Small intestine (tissue), 7 donors: ENCODE measurements at regions not wholly inside any gene's neighbourhood (a gene's known extent, or its start where the extent isn't known, plus 50 kb on each side); places are given as distances from the start of the nearest gene placed in this dataset.

Experiments
- DNase-seq, 2 donors: peaks; one replicate each; pipeline versions ENCODE4 v3.0.0 to v3.0.0-alpha.2; 2013
- FAIRE-seq: peaks from 2 replicates; lab custom pipeline; 2012; peaks lifted over from hg19 to GRCh38; lab: Jason Lieb, UNC
- H3K27ac ChIP-seq, 3 donors: one replicate each; pipeline ENCODE4 v1.5.1; 2013; ENCODE audit warnings: low read length in 2 of 3, mild to moderate bottlenecking in 2 of 3, control low read depth in 1 of 3, inconsistent platforms in 1 of 3, low read depth in 1 of 3, moderate library complexity in 1 of 3
- H3K27me3 ChIP-seq, 3 donors: one replicate each; pipeline ENCODE4 v1.6.1; 2013; ENCODE audit warnings: low read length in 3 of 3, inconsistent platforms in 1 of 3; ENCODE audit not compliant: control insufficient read depth in 3 of 3, insufficient read depth in 3 of 3
- H3K36me3 ChIP-seq, 3 donors: one replicate each; pipeline ENCODE4 v1.6.1; 2013; ENCODE audit warnings: low read length in 3 of 3, inconsistent platforms in 1 of 3, low read depth in 1 of 3, mild to moderate bottlenecking in 1 of 3, moderate library complexity in 1 of 3; ENCODE audit not compliant: control insufficient read depth in 3 of 3, insufficient read depth in 2 of 3
- H3K4me1 ChIP-seq, 3 donors: one replicate each; pipeline ENCODE4 v1.6.1; 2013; ENCODE audit warnings: low read length in 2 of 3, inconsistent platforms in 1 of 3, low read depth in 1 of 3, mild to moderate bottlenecking in 1 of 3, moderate library complexity in 1 of 3; ENCODE audit not compliant: control insufficient read depth in 3 of 3, insufficient read depth in 2 of 3
- H3K4me3 ChIP-seq, 3 donors: one replicate each; pipeline ENCODE4 v1.5.1; 2013; ENCODE audit warnings: low read length in 3 of 3, control low read depth in 1 of 3, inconsistent platforms in 1 of 3, low read depth in 1 of 3, mild to moderate bottlenecking in 1 of 3, moderate library complexity in 1 of 3
- H3K9me3 ChIP-seq, 2 donors: one replicate each; pipeline ENCODE4 v1.6.1; 2013; ENCODE audit warnings: low read depth in 1 of 2, low read length in 1 of 2; ENCODE audit not compliant: control insufficient read depth in 2 of 2, insufficient read depth in 1 of 2
- WGBS, 3 donors: extraction: QIAGEN DNeasy Blood & Tissue Kit; methylation state at CpG; one replicate each; pipeline ENCODE4 v1.1.7; 2013; 5-methylcytosine and 5-hydroxymethylcytosine counted together
- donor health status: healthy with polysubstance abuse.
- donor health status: control.
- donor health status: control.
- donor health status: Bipolar disorder and iron deficiency.
- donor health status: healthy.

DNA sequence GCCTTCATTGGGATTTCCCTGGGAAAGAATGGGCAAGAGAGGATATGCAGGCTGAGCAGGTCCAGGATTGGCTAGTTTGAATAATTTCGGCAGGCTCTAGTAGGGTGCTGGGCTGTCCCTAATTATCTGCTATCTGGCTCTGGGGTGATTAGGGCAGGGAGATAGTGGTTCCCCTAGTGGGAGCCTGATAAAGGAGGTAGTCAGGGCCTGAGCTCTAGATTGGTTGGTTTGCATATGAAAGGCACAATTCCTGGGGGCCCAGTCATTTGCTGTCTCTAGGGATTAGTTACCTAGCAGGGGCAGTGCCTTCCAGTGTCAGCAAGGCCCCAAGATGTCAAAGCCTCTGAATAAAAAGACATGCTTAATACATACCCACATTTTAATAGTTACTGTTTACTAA is 690.1 kb upstream of the KLHL29 start:
- FAIRE-seq: no peak
- no peaks in the 10 kb centered on the region for H3K9me3 ChIP-seq
- H3K4me1 ChIP-seq: no peaks in the 10 kb centered on the region

DNA sequence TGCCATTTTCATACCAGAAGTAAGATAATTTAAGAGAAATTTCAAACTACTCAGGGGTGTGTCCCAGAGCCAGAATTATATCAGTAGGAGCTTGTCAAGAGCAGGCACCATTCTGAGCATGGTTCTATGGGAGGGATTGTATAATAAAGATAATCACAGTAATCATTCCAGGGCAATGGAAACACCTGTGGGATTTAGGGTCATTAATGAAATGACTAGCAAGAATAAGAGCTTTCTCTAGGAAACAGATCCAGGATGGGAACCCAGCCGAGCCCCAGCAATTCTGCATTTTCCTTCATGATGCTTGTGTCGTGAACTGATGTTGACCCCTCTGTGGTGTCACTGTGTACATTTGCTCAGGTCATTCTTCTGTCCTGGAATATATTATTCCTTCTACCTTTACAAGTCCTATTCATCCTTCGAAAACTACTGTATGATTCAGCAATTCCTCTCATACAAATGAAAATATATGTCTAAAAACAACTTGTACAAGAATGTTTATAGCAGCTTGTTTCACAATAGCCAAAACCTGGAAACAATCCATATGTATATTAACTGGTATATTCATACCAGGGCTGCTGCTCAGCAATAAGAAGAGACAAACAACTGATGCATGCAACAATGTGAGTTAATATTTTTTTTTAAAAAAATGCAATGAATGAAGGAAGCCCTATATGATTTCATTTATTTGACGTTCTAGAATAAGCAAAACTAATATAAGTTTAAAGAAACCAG is 687.8 kb upstream of the KLHL29 start:
- Histone ChIP-seq H3K9me3 (no peaks in the 10 kb centered on the region), H3K27me3 (no peaks in the 10 kb centered on the region), H3K27ac (no peak overlapping the region), H3K36me3 (no peaks in the 10 kb centered on the region), H3K4me1 (no peaks in the 10 kb centered on the region), H3K4me3 (no peak overlapping the region)
- WGBS, 3 donors: 78 to 81% (median 78%) methylated on average over 4 of the region's 4 CpGs
- DNase-seq (no peak), FAIRE-seq (no peak)

More for the DNA sequence above, 690.1 kb upstream of the KLHL29 start:
- Histone ChIP-seq H3K27me3 (no peaks in the 10 kb centered on the region), H3K36me3 (no peaks in the 10 kb centered on the region), H3K27ac (no peak overlapping the region), H3K4me3 (no peak overlapping the region)
- WGBS, 3 donors: 26 to 45% (median 27%) methylated on average over 1 of the region's 1 CpG
- DNase-seq: no peak

DNA sequence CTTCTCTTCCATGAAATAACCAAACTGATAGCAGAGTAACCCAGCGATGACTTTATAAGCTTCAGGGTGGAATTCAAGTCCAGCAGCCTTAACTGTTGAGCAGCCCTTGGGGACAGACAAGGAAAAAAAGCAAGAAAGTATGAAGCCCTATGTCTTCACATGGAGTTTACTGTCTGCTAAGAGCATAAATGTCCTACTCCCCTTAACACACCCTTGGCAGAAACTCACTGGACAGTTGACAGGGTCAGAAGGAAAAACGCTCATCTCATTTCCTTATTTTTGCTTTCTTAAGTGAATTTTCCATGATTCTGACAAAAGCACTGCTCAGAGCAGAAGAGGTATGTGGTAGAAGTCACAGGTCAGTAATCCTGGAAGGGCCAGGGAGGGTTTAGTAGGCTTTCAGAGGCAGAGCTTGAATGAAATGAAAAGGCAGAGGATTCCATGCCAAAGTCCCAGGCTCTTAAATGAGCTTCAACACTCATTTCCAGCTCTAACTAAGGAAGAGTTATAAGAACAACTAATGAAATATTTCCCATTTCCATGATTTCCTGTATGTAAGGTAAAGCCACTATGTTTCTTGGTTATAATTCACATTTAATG is 683.3 kb upstream of the KLHL29 start:
- no peak for FAIRE-seq

DNA sequence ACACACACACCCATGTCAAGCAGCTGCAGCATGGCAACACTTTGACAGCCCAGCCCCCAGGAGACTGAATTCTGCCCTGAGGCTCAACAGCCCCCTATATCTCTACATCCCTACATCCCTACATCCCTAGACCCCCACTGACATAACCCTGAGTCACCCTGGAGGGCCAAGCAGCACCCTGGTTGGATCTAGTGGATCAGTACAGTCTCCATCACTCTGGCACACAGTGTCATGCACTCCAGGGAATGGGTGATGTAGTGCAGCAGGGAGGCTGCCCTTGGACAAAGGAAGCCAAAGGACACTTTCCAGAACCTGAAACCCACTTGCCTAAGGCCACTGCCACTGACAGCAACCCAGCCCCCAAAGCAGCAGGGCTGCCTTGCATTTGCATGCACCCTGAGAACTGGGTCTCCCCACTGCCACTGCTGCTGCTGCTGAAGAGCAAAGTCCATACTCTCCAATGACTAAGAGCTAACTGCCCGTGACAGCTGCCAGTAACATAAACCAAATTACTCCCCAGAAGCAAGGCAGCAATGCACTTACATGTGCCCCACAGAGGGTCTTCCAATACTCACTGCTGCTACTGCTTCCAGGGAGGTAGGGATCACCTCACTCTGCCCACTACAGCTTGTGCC is 681.6 kb upstream of the KLHL29 start:
- no peak overlapping the region for H3K4me3 ChIP-seq
- no peaks in the 10 kb centered on the region for H3K36me3 ChIP-seq
- H3K4me1 ChIP-seq: no peaks in the 10 kb centered on the region
- H3K27ac ChIP-seq: no peak overlapping the region
- DNase-seq: peak in 1 of 2 donors; percentile 3
- no peak for FAIRE-seq
- H3K27me3 ChIP-seq: no peaks in the 10 kb centered on the region
- H3K9me3 ChIP-seq: peaks cover 0 to 4% of the 10 kb centered on the region in 2 donors
- WGBS, 3 donors: 29 to 64% (median 36%) methylated on average over 1 of the region's 1 CpG

More for the DNA sequence above, 683.3 kb upstream of the KLHL29 start:
- no peak for DNase-seq
- whole genome bisulfite sequencing, 3 donors: 71 to 74% (median 71%) methylated on average over 2 of the region's 2 CpGs
- no peak overlapping the region for H3K27ac ChIP-seq
- H3K36me3 ChIP-seq: no peaks in the 10 kb centered on the region
- no peaks in the 10 kb centered on the region for H3K9me3 ChIP-seq
- H3K4me3 ChIP-seq: no peak overlapping the region
- H3K4me1 ChIP-seq: no peaks in the 10 kb centered on the region
- H3K27me3 ChIP-seq: no peaks in the 10 kb centered on the region

DNA sequence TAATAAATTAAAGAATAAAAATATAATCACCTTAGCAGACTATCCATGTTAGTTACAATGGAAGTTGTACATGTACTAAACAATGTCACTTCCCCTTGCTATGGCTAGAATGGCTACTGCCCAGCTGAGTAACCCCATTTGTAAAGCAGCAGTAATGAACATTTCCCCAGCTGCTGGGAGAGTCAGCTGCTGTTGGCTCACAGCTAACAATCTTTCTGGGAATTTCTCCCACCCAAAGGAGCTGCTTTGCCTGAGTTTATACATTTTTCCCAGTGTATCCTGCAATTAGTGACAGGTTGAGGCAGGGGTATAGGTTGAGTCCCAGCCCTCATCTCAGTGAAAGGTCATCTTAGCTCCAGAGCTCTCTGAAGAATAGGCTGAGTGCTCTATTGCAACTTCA is 665.6 kb upstream of the KLHL29 start:
- Histone ChIP-seq H3K9me3 (no peaks in the 10 kb centered on the region), H3K4me3 (no peak overlapping the region), H3K27ac (no peak overlapping the region), H3K4me1 (no peaks in the 10 kb centered on the region), H3K27me3 (no peaks in the 10 kb centered on the region), H3K36me3 (no peaks in the 10 kb centered on the region)
- FAIRE-seq (no peak), DNase-seq (no peak)

DNA sequence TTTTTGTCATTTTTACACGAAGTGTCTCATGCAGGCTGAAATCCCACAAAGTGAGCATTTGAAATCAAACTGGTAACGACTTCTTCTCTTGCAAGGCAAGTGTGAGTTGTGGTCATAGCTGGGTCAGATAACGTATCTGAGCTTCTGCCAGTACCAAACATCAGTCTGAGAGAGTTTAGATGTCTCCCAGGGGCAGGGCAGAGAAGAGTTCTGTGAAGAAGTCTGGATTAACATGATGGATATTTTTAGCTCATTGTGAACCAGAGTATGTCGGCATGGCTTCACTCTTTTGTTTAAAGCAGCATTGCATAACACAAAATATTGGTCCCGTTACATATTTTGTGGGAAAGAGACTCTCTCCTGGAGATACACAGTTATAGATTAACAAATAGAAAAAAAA is 655.5 kb upstream of the KLHL29 start:
- WGBS, 3 donors: 62 to 63% (median 62%) methylated on average over 5 of the region's 5 CpGs
- FAIRE-seq: no peak
- Histone ChIP-seq H3K4me1 (no peaks in the 10 kb centered on the region), H3K27ac (no peak overlapping the region), H3K9me3 (no peaks in the 10 kb centered on the region), H3K27me3 (no peaks in the 10 kb centered on the region), H3K36me3 (no peaks in the 10 kb centered on the region), H3K4me3 (no peak overlapping the region)
- no peak for DNase-seq

DNA sequence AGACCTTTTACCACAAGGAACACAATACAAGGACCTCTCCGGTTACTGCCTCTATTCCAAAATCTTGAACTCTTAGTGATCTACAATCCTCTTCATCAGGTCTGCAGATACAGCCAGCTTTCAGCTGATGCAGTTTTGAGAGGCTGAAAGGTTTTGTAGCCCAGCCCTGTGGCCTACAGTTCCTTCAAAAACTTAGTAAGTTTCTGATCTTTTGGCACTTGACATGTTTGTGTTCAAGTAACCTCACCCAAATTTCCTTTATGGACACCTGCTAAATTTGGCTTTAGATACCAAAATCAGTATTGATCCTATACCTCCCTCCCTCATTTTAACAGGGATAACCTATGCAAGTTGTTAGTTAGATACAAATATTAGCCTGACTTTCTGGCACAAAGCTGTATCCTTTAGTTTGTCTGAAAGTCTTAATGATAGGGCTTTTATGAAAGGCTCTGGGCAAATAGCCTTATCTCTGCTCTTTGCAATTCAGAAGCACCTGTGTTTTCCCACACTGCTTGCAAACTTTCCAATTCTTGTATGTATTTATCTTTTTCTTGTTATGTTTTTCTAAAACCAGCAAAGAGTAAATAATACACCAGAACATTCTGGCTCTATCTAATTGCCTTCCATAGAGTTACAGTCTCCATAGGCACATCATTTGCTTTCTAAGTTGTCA is 650.5 kb upstream of the KLHL29 start:
- 62 to 78% (median 76%) methylated on average over 1 of the region's 1 CpG for WGBS, 3 donors
- DNase-seq (no peak), FAIRE-seq (no peak)
- Histone ChIP-seq H3K27me3 (no peaks in the 10 kb centered on the region), H3K9me3 (no peaks in the 10 kb centered on the region), H3K4me3 (no peak overlapping the region), H3K36me3 (no peaks in the 10 kb centered on the region), H3K4me1 (no peaks in the 10 kb centered on the region), H3K27ac (no peak overlapping the region)

DNA sequence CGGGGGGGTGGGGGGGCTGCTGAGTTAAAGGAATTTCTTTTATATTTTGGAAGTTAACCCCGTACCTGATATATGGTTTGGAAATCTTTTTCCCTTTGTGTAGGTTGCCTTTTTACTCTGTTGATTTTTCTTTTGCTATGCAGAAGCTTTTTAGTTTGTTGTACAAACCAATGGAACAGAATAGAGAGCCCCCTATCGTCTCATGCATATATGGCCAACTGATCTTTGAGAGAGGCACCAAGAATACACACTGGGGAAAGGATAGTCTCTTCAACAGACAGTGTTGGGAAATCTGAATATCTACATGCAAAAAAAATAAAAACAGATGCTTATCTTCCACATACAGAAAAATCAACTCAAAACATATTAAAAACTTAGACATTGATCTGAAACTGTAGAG is 647.8 kb upstream of the KLHL29 start:
- FAIRE-seq (no peak), DNase-seq (no peak)
- WGBS, 3 donors: 57 to 70% (median 65%) methylated on average over 3 of the region's 3 CpGs
- no peaks in the 10 kb centered on the region for H3K36me3 ChIP-seq
- no peaks in the 10 kb centered on the region for H3K27me3 ChIP-seq
- H3K4me3 ChIP-seq: no peak overlapping the region
- H3K4me1 ChIP-seq: no peaks in the 10 kb centered on the region
- H3K9me3 ChIP-seq: no peaks in the 10 kb centered on the region
- no peak overlapping the region for H3K27ac ChIP-seq
